Mammary epithelial cell (primary cell): ENCODE measurements at regions not wholly inside any gene's neighbourhood (a gene's known extent, or its start where the extent isn't known, plus 50 kb on each side); places are given as distances from the start of the nearest gene placed in this dataset.

Source experiments
- EZH2 ChIP-seq: IDR thresholded peaks from 2 replicates; pipeline ENCODE4 v1.6.1; 2012; ENCODE audit warnings: low read length, inconsistent platforms, borderline replicate concordance
- TF ChIP-seq, protein P1 (sequence below), 2 donors: IDR thresholded peaks in 1 of 2; conservative IDR thresholded peaks in 1 of 2; 2 replicates each; pipeline ENCODE4 v1.5.1; 2011 to 2012; ENCODE audit warnings: inconsistent platforms in 2 of 2, low read length in 2 of 2, mild to moderate bottlenecking in 2 of 2, control low read depth in 1 of 2, low read depth in 1 of 2; ENCODE audit not compliant: insufficient read depth in 1 of 2; ENCODE audit errors: extremely low read depth in 1 of 2

DNA sequence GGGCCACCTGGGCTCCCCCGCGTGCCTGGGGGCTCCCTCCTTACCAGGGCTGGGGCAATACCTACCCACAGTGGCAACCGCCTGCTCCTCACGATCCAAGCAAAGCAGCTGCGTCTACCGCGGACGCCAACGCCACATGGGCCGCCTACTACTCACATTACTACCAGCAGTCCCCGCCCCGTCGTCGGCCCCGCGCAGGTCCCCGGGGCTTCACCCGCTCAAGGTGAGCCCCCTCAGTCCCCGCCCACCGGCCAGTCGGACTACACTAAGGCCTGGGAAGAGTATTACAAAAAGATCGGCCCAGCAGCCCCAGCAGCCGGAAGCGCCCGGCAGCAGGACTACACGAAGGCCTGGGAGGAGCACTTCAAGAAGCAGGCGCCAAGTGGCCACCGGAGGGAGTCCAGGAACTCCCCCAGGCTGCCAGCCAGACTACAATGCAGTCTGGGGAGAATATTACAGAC, 106.0 kb upstream of the MTAP start:
- no peak for TF ChIP-seq EZH2
- TF ChIP-seq, protein P1, sequence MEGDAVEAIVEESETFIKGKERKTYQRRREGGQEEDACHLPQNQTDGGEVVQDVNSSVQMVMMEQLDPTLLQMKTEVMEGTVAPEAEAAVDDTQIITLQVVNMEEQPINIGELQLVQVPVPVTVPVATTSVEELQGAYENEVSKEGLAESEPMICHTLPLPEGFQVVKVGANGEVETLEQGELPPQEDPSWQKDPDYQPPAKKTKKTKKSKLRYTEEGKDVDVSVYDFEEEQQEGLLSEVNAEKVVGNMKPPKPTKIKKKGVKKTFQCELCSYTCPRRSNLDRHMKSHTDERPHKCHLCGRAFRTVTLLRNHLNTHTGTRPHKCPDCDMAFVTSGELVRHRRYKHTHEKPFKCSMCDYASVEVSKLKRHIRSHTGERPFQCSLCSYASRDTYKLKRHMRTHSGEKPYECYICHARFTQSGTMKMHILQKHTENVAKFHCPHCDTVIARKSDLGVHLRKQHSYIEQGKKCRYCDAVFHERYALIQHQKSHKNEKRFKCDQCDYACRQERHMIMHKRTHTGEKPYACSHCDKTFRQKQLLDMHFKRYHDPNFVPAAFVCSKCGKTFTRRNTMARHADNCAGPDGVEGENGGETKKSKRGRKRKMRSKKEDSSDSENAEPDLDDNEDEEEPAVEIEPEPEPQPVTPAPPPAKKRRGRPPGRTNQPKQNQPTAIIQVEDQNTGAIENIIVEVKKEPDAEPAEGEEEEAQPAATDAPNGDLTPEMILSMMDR (conservative IDR thresholded peaks at IDR 0.05 in 1 of 2, IDR thresholded peaks at IDR 0.05 in 1 of 2; ENCODE audit: extremely low read depth in 1 of 2, insufficient read depth in 1 of 2, low read depth in 1 of 2, low read length in 2 of 2), result no peak
